ENCODE measurements at regions not wholly inside any gene's neighbourhood (a gene's known extent, or its start where the extent isn't known, plus 50 kb on each side); places are given as distances from the start of the nearest gene placed in this dataset.

DNA sequence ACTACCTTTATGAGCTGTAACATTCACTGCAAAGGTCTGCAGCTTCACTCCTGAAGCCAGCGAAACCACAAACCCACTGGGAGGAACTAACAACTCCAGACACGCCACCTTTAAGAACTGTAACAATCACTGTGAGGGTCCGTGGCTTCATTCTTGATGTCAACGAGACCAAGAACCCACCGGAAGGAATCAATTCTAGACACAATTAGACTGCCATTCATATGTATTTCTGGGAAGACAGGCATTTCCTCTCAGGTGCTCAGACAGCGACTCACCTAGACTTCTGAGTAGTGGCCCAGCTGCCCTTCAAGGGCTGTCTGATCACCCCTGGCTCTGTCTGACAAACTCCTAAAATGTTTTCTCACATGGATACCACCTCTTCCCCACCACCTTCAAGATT lies 506.8 kb downstream of the PDCD6IP start:
- H2AFZ ChIP-seq (ENCODE audit: low read depth, low read length) = no peak overlapping the region
- no peak overlapping the region for H3K4me3 ChIP-seq (ENCODE audit: low read length)
- H3K27me3 ChIP-seq (ENCODE audit: insufficient read depth, low read length) = no peaks in the 10 kb centered on the region
- H3K4me1 ChIP-seq (ENCODE audit: insufficient read depth, low read length) = peaks cover 2% of the 10 kb centered on the region
- H3K9me3 ChIP-seq (ENCODE audit: low read length) = no peaks in the 10 kb centered on the region
- no peaks in the 10 kb centered on the region for H3K36me3 ChIP-seq (ENCODE audit: insufficient read depth, low read length)

DNA sequence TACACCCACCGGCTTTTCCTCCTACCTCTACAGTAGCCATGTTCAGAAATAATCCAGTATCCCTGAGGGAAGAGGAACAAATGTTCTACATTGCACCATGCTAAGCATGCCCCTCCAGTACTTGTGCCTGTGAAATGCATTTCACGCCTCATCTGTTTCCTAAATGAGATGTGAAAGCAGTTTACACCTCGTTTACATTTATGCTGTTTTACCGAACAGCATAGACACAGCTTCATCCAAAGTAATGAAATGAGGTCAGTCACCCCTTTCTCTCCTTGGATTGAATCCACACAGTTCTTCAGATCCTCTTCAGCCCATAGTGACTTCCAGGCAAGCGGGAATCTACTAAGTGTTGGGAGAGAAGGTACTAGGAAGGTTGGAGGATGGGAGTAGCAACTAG lies 514.3 kb downstream of the PDCD6IP start:
- Histone ChIP-seq H3K27me3 (ENCODE audit: insufficient read depth, low read length) (no peaks in the 10 kb centered on the region), H3K9me3 (ENCODE audit: low read length) (no peaks in the 10 kb centered on the region), H3K4me1 (ENCODE audit: insufficient read depth, low read length) (no peaks in the 10 kb centered on the region), H3K36me3 (ENCODE audit: insufficient read depth, low read length) (no peaks in the 10 kb centered on the region), H3K4me3 (ENCODE audit: low read length) (no peak overlapping the region), H2AFZ (ENCODE audit: low read depth, low read length) (no peak overlapping the region)

DNA sequence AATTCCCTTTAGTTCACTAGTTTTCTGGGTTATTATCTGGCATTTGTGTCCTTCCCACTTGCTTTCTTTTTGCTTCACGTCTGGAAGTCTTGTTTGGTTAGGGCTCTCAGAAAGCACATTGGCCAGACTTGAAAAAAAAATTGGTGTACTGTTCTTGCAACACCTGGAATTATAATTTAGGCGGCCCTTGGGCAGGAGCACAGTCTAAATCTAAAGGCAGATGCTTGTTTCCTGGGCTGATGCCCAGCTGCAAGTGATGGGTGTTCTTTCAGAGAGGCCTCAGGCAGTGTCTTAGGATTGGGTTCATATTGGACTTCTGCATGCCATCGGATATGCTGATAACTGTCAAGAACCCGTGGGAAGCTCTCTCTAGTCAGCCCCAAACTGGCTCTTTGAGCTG lies 521.5 kb downstream of the PDCD6IP start:
- H2AFZ ChIP-seq (ENCODE audit: low read depth, low read length) = no peak overlapping the region
- H3K9me3 ChIP-seq (ENCODE audit: low read length) = no peaks in the 10 kb centered on the region
- H3K27me3 ChIP-seq (ENCODE audit: insufficient read depth, low read length) = no peaks in the 10 kb centered on the region
- H3K4me1 ChIP-seq (ENCODE audit: insufficient read depth, low read length) = no peaks in the 10 kb centered on the region
- H3K36me3 ChIP-seq (ENCODE audit: insufficient read depth, low read length) = no peaks in the 10 kb centered on the region
- H3K4me3 ChIP-seq (ENCODE audit: low read length) = no peak overlapping the region

DNA sequence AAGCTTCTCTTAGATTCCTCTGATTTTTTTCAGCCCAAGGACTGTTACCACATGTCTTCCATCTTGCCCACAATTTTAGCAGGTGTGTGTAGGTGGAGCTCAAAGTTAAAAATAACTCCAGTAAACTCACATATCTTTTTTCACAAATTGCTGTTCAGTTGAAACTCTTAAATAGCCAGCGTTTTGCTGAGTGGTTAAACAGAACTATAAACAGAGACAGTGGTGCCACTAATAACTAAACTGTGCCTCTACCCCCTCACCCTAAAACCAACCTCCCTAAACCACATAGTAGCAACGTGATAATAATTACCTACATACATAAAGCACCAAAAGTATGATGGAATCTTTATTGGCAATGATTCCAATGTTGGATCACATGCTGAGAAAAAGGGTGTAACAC lies 525.1 kb downstream of the PDCD6IP start:
- Histone ChIP-seq H3K4me1 (ENCODE audit: insufficient read depth, low read length) (no peaks in the 10 kb centered on the region), H3K4me3 (ENCODE audit: low read length) (no peak overlapping the region), H3K36me3 (ENCODE audit: insufficient read depth, low read length) (no peaks in the 10 kb centered on the region), H2AFZ (ENCODE audit: low read depth, low read length) (no peak overlapping the region), H3K9me3 (ENCODE audit: low read length) (no peaks in the 10 kb centered on the region), H3K27me3 (ENCODE audit: insufficient read depth, low read length) (no peaks in the 10 kb centered on the region)

DNA sequence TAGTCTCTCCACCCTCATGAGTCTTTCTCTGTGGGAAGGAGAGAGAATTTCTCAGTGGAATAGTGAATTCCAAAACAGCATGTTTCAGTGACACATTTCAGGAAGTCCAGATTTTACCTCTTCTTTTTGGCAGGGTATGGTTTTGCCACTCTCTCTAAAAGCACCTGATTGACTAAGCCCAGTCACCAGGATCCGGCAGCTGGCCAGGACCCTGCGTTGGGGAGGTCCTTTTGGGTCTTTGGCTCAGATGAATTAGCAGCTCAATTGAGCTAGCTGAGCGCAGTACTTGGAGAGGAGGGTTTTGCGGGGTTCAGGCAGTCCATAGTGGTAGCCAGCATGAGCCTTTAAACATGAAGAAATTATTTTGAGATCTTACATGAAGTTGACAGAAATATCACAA lies 548.2 kb downstream of the PDCD6IP start:
- Histone ChIP-seq H2AFZ (ENCODE audit: low read depth, low read length) (no peak overlapping the region), H3K4me3 (ENCODE audit: low read length) (no peak overlapping the region), H3K9me3 (ENCODE audit: low read length) (no peaks in the 10 kb centered on the region), H3K27me3 (ENCODE audit: insufficient read depth, low read length) (no peaks in the 10 kb centered on the region), H3K36me3 (ENCODE audit: insufficient read depth, low read length) (no peaks in the 10 kb centered on the region), H3K4me1 (ENCODE audit: insufficient read depth, low read length) (no peaks in the 10 kb centered on the region)

DNA sequence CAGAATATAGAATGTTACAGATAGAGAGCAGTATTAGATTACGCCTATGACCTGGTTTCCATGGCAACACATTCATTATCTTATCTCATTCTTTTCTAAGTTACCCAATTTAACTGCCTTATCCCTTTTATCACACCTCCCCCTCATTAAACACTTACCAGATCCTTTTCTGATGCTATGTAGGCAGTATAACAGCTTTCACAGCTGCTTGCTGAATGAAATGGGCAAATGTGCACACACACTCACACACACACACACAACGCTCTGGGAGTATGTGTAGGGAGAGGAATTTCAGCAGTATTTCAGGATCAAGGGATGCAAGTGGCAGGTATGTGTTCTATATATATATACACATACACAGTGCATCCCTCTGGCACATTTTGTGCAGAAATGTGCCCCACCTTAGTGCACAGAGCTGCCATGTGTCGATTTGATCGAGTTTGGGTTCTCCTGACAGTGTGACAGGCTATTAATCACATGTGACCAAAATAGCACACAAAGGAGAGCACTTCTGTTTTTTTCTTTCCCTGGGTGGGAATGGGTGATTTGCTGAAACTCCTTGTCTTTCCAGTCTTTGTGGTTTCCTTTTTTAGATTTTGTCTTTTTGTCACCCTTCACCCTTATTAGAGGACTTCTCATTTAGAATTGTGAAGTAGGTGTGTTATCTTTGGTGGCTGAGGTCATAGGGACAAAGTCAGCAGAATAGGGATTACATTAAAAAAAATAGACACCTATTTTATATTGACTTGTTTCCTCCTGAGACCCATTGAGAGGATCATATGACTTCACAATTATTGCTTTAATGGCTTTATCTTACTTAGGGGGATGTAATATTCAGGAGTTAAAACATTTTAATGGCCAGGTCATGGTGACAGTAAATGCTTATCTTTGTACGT lies 553.7 kb downstream of the PDCD6IP start:
- Histone ChIP-seq H3K4me3 (ENCODE audit: low read length) (no peak overlapping the region), H2AFZ (ENCODE audit: low read depth, low read length) (no peak overlapping the region), H3K36me3 (ENCODE audit: insufficient read depth, low read length) (no peaks in the 10 kb centered on the region), H3K4me1 (ENCODE audit: insufficient read depth, low read length) (no peaks in the 10 kb centered on the region), H3K27me3 (ENCODE audit: insufficient read depth, low read length) (no peaks in the 10 kb centered on the region), H3K9me3 (ENCODE audit: low read length) (no peaks in the 10 kb centered on the region)

DNA sequence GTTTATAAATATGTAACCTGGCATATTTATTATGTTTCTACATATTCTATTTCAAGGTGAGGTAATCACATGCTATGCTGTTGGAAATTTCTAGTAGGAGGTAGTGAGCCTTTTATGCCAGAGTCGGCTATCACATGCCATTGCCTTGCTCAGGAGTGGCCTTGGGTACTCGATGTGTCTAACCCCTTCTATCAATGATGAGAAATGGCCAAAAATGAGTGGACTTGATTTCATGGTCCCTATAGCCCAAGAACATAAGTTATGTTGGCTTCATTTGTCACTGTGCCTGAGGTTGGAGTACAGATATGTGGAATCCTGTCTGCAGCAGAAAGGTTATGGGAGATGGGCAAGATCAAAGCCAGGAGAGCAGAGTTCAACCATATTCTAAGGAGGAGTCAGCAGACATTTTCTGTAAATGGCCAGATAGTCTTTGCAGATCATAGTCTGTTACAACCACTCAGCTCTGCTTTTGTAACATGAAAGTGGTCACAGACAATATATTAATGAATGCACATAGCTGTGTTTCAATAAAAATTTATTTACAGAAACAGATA lies 554.4 kb downstream of the PDCD6IP start:
- no peaks in the 10 kb centered on the region for H3K36me3 ChIP-seq (ENCODE audit: insufficient read depth, low read length)
- H3K27me3 ChIP-seq (ENCODE audit: insufficient read depth, low read length) = no peaks in the 10 kb centered on the region
- H2AFZ ChIP-seq (ENCODE audit: low read depth, low read length) = no peak overlapping the region
- no peaks in the 10 kb centered on the region for H3K4me1 ChIP-seq (ENCODE audit: insufficient read depth, low read length)
- no peak overlapping the region for H3K4me3 ChIP-seq (ENCODE audit: low read length)
- no peaks in the 10 kb centered on the region for H3K9me3 ChIP-seq (ENCODE audit: low read length)

DNA sequence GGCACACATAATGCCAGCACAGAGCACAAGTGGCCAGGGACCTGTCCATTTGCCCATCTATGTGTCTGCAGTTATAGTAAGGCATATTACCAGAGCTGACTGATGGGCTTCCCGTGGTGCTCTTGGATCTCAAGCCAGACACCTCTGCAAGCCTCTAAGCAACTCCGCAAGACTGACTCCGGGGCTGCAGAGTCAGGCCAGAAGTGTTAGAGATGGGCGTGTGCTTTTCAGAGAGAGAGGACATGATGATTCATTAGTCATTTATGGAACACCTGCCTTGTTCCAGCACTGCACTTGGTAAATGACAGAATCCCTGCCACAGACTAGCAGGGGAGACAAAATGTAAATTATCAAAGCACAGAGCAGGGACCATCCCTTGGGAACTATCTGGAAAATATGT lies 559.0 kb downstream of the PDCD6IP start:
- H2AFZ ChIP-seq (ENCODE audit: low read depth, low read length) = no peak overlapping the region
- no peaks in the 10 kb centered on the region for H3K36me3 ChIP-seq (ENCODE audit: insufficient read depth, low read length)
- H3K27me3 ChIP-seq (ENCODE audit: insufficient read depth, low read length) = no peaks in the 10 kb centered on the region
- H3K9me3 ChIP-seq (ENCODE audit: low read length) = no peaks in the 10 kb centered on the region
- no peaks in the 10 kb centered on the region for H3K4me1 ChIP-seq (ENCODE audit: insufficient read depth, low read length)
- no peak overlapping the region for H3K4me3 ChIP-seq (ENCODE audit: low read length)

DNA sequence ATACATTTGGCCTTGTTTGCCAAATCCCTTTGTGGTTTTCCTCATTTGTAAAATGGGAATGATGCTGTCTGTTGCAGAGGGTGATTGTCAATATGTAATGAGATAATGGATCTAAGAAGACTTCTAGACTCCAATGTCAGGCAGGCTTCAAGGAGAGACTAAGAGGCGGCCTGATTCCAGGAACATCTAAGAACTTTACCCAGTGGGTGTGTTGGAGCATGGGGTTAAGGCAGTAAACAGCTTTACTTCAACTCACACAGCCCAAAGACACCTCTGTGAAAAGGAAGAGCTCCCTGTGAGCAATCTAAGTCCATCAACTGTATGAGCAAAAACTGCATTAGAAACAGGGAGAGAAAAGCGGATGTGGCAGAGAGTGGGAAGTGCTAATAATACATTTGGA lies 560.6 kb downstream of the PDCD6IP start:
- Histone ChIP-seq H3K4me1 (ENCODE audit: insufficient read depth, low read length) (no peaks in the 10 kb centered on the region), H3K9me3 (ENCODE audit: low read length) (no peaks in the 10 kb centered on the region), H3K36me3 (ENCODE audit: insufficient read depth, low read length) (no peaks in the 10 kb centered on the region), H3K4me3 (ENCODE audit: low read length) (no peak overlapping the region), H3K27me3 (ENCODE audit: insufficient read depth, low read length) (no peaks in the 10 kb centered on the region), H2AFZ (ENCODE audit: low read depth, low read length) (no peak overlapping the region)

DNA sequence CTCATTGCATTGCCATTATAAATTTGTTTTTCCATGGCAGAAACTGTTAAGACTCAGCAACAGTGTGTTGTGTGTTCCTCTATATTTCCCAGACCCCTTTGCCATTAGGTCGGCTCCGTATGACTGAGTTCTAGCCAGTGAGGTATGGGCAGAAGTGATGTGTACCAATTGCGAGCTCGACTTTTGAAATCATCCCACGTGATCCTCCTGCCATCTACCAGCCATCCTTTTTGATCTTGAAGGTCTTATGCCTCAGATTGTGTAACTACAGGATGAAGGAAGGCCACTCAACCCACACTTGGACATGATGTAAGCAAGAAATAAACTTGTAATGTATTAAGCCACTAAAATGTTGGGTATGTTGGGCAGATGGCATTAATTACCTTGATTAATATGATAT lies 562.3 kb downstream of the PDCD6IP start:
- Histone ChIP-seq H3K36me3 (ENCODE audit: insufficient read depth, low read length) (no peaks in the 10 kb centered on the region), H3K4me1 (ENCODE audit: insufficient read depth, low read length) (no peaks in the 10 kb centered on the region), H2AFZ (ENCODE audit: low read depth, low read length) (no peak overlapping the region), H3K27me3 (ENCODE audit: insufficient read depth, low read length) (no peaks in the 10 kb centered on the region), H3K9me3 (ENCODE audit: low read length) (no peaks in the 10 kb centered on the region), H3K4me3 (ENCODE audit: low read length) (no peak overlapping the region)

DNA sequence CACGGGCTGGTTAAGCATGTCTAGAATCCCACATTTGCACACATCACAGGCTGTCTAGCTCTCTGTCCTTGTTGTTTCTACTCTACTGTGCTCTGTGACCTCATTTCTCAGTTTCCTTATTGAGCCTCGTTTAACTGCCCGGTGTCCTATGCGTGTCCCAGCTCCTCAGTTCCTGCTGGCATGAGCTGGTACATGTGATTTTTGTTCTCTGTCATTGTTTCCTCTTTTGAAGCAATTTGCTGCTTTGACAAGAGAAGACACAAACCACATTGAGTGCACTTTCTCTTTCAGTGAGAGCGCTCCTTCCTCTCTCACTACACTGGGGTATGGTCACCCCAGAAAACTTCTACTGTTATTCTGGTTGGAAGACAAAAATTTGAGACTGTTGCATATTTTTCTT lies 563.5 kb downstream of the PDCD6IP start:
- H3K27me3 ChIP-seq (ENCODE audit: insufficient read depth, low read length) = no peaks in the 10 kb centered on the region
- no peaks in the 10 kb centered on the region for H3K4me1 ChIP-seq (ENCODE audit: insufficient read depth, low read length)
- no peak overlapping the region for H2AFZ ChIP-seq (ENCODE audit: low read depth, low read length)
- no peaks in the 10 kb centered on the region for H3K9me3 ChIP-seq (ENCODE audit: low read length)
- no peak overlapping the region for H3K4me3 ChIP-seq (ENCODE audit: low read length)
- H3K36me3 ChIP-seq (ENCODE audit: insufficient read depth, low read length) = no peaks in the 10 kb centered on the region

DNA sequence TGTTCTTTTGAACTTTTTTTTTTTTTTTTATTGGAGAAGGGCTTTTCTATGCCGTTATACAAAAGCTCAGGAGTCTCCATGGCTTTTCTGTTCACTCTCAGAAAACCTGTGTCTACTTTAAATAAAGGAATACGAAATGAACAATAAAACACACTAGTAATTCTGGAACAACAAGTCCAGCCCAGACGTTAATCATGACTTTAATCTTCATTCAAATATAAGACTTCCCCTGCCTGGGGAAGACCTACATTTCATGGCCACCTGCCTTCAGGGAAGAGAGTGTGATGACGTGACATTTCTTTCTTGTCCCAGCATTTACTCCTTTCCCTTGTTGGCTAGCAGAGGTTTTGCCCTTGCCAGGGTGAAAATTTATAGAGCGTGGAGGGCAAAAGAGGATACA lies 564.5 kb downstream of the PDCD6IP start:
- H3K4me1 ChIP-seq (ENCODE audit: insufficient read depth, low read length) = no peaks in the 10 kb centered on the region
- H3K36me3 ChIP-seq (ENCODE audit: insufficient read depth, low read length) = no peaks in the 10 kb centered on the region
- no peaks in the 10 kb centered on the region for H3K9me3 ChIP-seq (ENCODE audit: low read length)
- H3K4me3 ChIP-seq (ENCODE audit: low read length) = no peak overlapping the region
- H3K27me3 ChIP-seq (ENCODE audit: insufficient read depth, low read length) = no peaks in the 10 kb centered on the region
- no peak overlapping the region for H2AFZ ChIP-seq (ENCODE audit: low read depth, low read length)

DNA sequence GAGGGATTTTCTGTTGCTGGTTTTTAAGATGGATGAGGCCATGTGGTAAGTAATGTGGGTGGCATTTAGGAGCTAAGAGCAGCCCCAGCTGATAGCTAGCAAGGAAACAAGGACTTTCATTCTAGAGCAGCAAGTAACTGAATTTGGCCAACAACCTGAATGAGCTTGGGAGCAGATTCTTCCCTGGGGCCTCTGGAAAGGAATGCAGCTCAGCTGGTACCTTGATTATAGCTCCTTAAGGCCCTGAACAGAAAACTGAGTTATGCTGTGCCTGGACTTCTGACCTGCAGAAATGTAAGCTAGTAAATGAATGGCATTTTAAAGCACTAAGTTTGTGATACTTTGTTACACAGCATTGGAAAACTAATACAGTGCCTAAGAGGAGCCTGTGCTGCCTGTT lies 565.5 kb downstream of the PDCD6IP start:
- Histone ChIP-seq H2AFZ (ENCODE audit: low read depth, low read length) (no peak overlapping the region), H3K9me3 (ENCODE audit: low read length) (no peaks in the 10 kb centered on the region), H3K36me3 (ENCODE audit: insufficient read depth, low read length) (no peaks in the 10 kb centered on the region)

DNA sequence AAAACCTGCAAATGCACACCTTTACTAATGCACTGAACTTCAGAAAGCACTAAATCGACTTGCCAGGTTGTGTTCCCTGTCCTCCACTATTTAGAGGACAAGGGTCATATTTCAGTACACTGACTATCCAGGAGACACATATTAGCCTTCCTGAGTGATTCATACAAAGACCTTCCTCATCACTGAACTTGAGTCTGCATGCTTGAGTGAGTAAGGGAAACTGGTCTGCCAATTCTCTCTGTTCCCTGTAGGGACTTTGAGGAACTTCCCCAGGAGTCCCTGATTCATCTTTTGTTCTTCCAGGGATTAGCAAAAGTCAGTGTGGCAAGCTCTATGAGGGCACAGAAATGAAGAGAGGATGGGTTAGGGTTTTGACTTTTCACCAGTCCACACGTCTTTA lies 565.9 kb downstream of the PDCD6IP start:
- Histone ChIP-seq H3K4me3 (ENCODE audit: low read length) (no peak overlapping the region), H2AFZ (ENCODE audit: low read depth, low read length) (no peak overlapping the region), H3K4me1 (ENCODE audit: insufficient read depth, low read length) (no peaks in the 10 kb centered on the region), H3K27me3 (ENCODE audit: insufficient read depth, low read length) (no peaks in the 10 kb centered on the region), H3K36me3 (ENCODE audit: insufficient read depth, low read length) (no peaks in the 10 kb centered on the region), H3K9me3 (ENCODE audit: low read length) (no peaks in the 10 kb centered on the region)

More for the DNA sequence above, 565.5 kb downstream of the PDCD6IP start:
- H3K27me3 ChIP-seq (ENCODE audit: insufficient read depth, low read length) = no peaks in the 10 kb centered on the region
- no peaks in the 10 kb centered on the region for H3K4me1 ChIP-seq (ENCODE audit: insufficient read depth, low read length)
- H3K4me3 ChIP-seq (ENCODE audit: low read length) = no peak overlapping the region

Measured in neuron (in vitro differentiated cells).